Spinal cord (tissue), 9 donors: ENCODE measurements at regions not wholly inside any gene's neighbourhood (a gene's known extent, or its start where the extent isn't known, plus 50 kb on each side); places are given as distances from the start of the nearest gene placed in this dataset.
"Not testable (repeated sequence)": the region's sequence is repeated elsewhere in the genome, so short reads cannot be mapped to it uniquely, and the experiment has no call there.

Experiments used
- DNase-seq, 6 donors: peaks; one replicate each; pipeline versions ENCODE4 v3.0.0 to v3.0.0-alpha.2; 2013 to 2015; ENCODE audit warnings: low spot score in 6 of 6, low read depth in 4 of 6
- H3K27ac ChIP-seq: one replicate; pipeline ENCODE4 v1.5.1; 2013; ENCODE audit warnings: low read depth, low read length, control low read depth
- H3K27me3 ChIP-seq: one replicate; pipeline ENCODE4 v1.6.1; 2013; ENCODE audit warnings: low read length; ENCODE audit not compliant: control insufficient read depth, insufficient read depth
- H3K36me3 ChIP-seq: one replicate; pipeline ENCODE4 v1.6.1; 2013; ENCODE audit warnings: low read length; ENCODE audit not compliant: control insufficient read depth, insufficient read depth
- H3K4me1 ChIP-seq: one replicate; pipeline ENCODE4 v1.6.1; 2013; ENCODE audit warnings: low read length; ENCODE audit not compliant: control insufficient read depth, insufficient read depth
- H3K4me3 ChIP-seq: one replicate; pipeline ENCODE4 v1.5.1; 2013; ENCODE audit warnings: low read depth, low read length, control low read depth
- H3K9me3 ChIP-seq: one replicate; pipeline ENCODE4 v1.6.1; 2013; ENCODE audit warnings: low read length; ENCODE audit not compliant: control insufficient read depth, insufficient read depth
- WGBS: methylation state at CpG from one replicate; pipeline ENCODE4 v1.1.5; 2013; ENCODE audit warnings: missing lambda C conversion rate; ENCODE audit not compliant: insufficient coverage; 5-methylcytosine and 5-hydroxymethylcytosine counted together
- donor health status: healthy.

- whole genome bisulfite sequencing = no CpG with 5 or more reads among the region's 2 CpGs
- Histone ChIP-seq H3K9me3 (peaks cover 3% of the 10 kb centered on the region), H3K36me3 (no peaks in the 10 kb centered on the region)
Measured at GRCh38 chr18:70617020-70617763, 328.3 kb downstream of the SOCS6 start.

GRCh38 chr18:70600225-70600925, 311.5 kb downstream of the SOCS6 start:
- no CpG with 5 or more reads among the region's 1 CpG for WGBS
- Histone ChIP-seq H3K27ac (no peak overlapping the region), H3K4me1 (no peaks in the 10 kb centered on the region), H3K36me3 (no peaks in the 10 kb centered on the region), H3K27me3 (no peaks in the 10 kb centered on the region), H3K9me3 (no peaks in the 10 kb centered on the region), H3K4me3 (no peak overlapping the region)
- no peak for DNase-seq

More at GRCh38 chr18:70617020-70617763, 328.3 kb downstream of the SOCS6 start:
- Histone ChIP-seq H3K4me1 (no peaks in the 10 kb centered on the region), H3K4me3 (no peak overlapping the region), H3K27ac (no peak overlapping the region), H3K27me3 (no peaks in the 10 kb centered on the region)
- peak in 1 of 6 donors; percentile 39 for DNase-seq

- Histone ChIP-seq H3K4me1 (no peaks in the 10 kb centered on the region), H3K36me3 (no peaks in the 10 kb centered on the region), H3K9me3 (no peaks in the 10 kb centered on the region), H3K27me3 (no peaks in the 10 kb centered on the region), H3K4me3 (no peak overlapping the region), H3K27ac (no peak overlapping the region)
- no peak for DNase-seq
Measured at GRCh38 chr18:70598406-70598805, 309.6 kb downstream of the SOCS6 start.

- H3K9me3 ChIP-seq = peaks cover 4% of the 10 kb centered on the region
- no peak for DNase-seq
Measured at GRCh38 chr18:70582981-70583380, 294.1 kb downstream of the SOCS6 start.

GRCh38 chr18:70578480-70578879, 289.6 kb downstream of the SOCS6 start:
- Histone ChIP-seq H3K4me3 (no peak overlapping the region), H3K27me3 (no peaks in the 10 kb centered on the region), H3K36me3 (no peaks in the 10 kb centered on the region), H3K27ac (no peak overlapping the region), H3K4me1 (no peaks in the 10 kb centered on the region), H3K9me3 (no peaks in the 10 kb centered on the region)
- WGBS = 44% methylated on average over 6 of the region's 6 CpGs
- no peak for DNase-seq

More at GRCh38 chr18:70582981-70583380, 294.1 kb downstream of the SOCS6 start:
- H3K27ac ChIP-seq = no peak overlapping the region
- no CpG with 5 or more reads among the region's 2 CpGs for WGBS
- no peaks in the 10 kb centered on the region for H3K36me3 ChIP-seq
- no peak overlapping the region for H3K4me3 ChIP-seq
- no peaks in the 10 kb centered on the region for H3K27me3 ChIP-seq
- H3K4me1 ChIP-seq = no peaks in the 10 kb centered on the region

- Histone ChIP-seq H3K36me3 (no peaks in the 10 kb centered on the region), H3K4me3 (no peak overlapping the region), H3K4me1 (no peaks in the 10 kb centered on the region), H3K27ac (no peak overlapping the region), H3K27me3 (no peaks in the 10 kb centered on the region), H3K9me3 (no peaks in the 10 kb centered on the region)
- no peak for DNase-seq
- WGBS = 69% methylated on average over 2 of the region's 4 CpGs
Measured at GRCh38 chr18:70577023-70577420, 288.2 kb downstream of the SOCS6 start.

- DNase-seq = no peak
- Histone ChIP-seq H3K4me3 (no peak overlapping the region), H3K9me3 (no peaks in the 10 kb centered on the region), H3K27ac (no peak overlapping the region), H3K36me3 (no peaks in the 10 kb centered on the region), H3K27me3 (no peaks in the 10 kb centered on the region), H3K4me1 (no peaks in the 10 kb centered on the region)
- WGBS = 10% methylated on average over 1 of the region's 9 CpGs
Measured at GRCh38 chr18:70576276-70577022, 287.6 kb downstream of the SOCS6 start.

- not testable (repeated sequence) for H3K36me3 ChIP-seq, DNase-seq, H3K4me3 ChIP-seq, H3K9me3 ChIP-seq, H3K27me3 ChIP-seq, H3K4me1 ChIP-seq, H3K27ac ChIP-seq
Measured at GRCh38 chr18:70574951-70575350, 286.1 kb downstream of the SOCS6 start.

GRCh38 chr18:70569647-70570046, 280.8 kb downstream of the SOCS6 start:
- WGBS = over 99% methylated on average over 17 of the region's 24 CpGs
- H3K4me3 ChIP-seq, H3K9me3 ChIP-seq, H3K36me3 ChIP-seq, H3K4me1 ChIP-seq, DNase-seq, H3K27me3 ChIP-seq, H3K27ac ChIP-seq: not testable (repeated sequence)
